Activated CD4-positive, alpha-beta T cell treated with anti-CD3 and anti-CD28 coated beads, Interleukin-2, amount 10 ng/mL, durations not matched to agents 24 days and 14 days (primary cell): ENCODE measurements at regions not wholly inside any gene's neighbourhood (a gene's known extent, or its start where the extent isn't known, plus 50 kb on each side); places are given as distances from the start of the nearest gene placed in this dataset.

ENCODE experiments used
- DNase-seq: peaks from one replicate; pipeline ENCODE4 v3.0.0; 2022
- H3K27ac Mint-ChIP-seq: one replicate; pipeline ENCODE4 v1.8.0; 2022; ENCODE audit warnings: mild to moderate bottlenecking, mixed read lengths
- H3K27me3 Mint-ChIP-seq: one replicate; pipeline ENCODE4 v1.8.0; 2022; ENCODE audit warnings: mixed read lengths
- H3K36me3 Mint-ChIP-seq: one replicate; pipeline ENCODE4 v1.8.0; 2022; ENCODE audit warnings: low read depth, mild to moderate bottlenecking, mixed read lengths
- H3K4me1 Mint-ChIP-seq: one replicate; pipeline ENCODE4 v1.8.0; 2021; ENCODE audit warnings: mixed read lengths
- H3K4me3 Mint-ChIP-seq: one replicate; pipeline ENCODE4 v1.8.0; 2022; ENCODE audit warnings: mild to moderate bottlenecking, moderate library complexity, mixed read lengths
- H3K9me3 Mint-ChIP-seq: one replicate; pipeline ENCODE4 v1.8.0; 2021; ENCODE audit warnings: mixed read lengths
- intact Hi-C: fragments of 100-400 bp; cut with micrococcal nuclease; formaldehyde crosslinking; loops from one replicate; pipeline ENCODE4 v1.15.1; 2023

- no peaks in the 10 kb centered on the region for H3K36me3 Mint-ChIP-seq
- intact Hi-C loops = no loop called here
- H3K27ac Mint-ChIP-seq = no peak overlapping the region
- H3K27me3 Mint-ChIP-seq = no peaks in the 10 kb centered on the region
- no peaks in the 10 kb centered on the region for H3K4me1 Mint-ChIP-seq
- no peak for DNase-seq
- H3K4me3 Mint-ChIP-seq = no peak overlapping the region
- no peaks in the 10 kb centered on the region for H3K9me3 Mint-ChIP-seq
These were observed 449.0 kb upstream of the CDH5 start for GRCh38 chr16:65917466-65917865.

- Mint-ChIP-seq H3K27me3 (no peaks in the 10 kb centered on the region), H3K4me3 (no peak overlapping the region)
- intact Hi-C loops = no loop called here
These were observed 449.5 kb upstream of the CDH5 start for GRCh38 chr16:65916995-65917394.

GRCh38 chr16:65910291-65910690 is 456.2 kb upstream of the CDH5 start:
- Mint-ChIP-seq H3K27ac (no peak overlapping the region), H3K9me3 (no peaks in the 10 kb centered on the region), H3K4me3 (no peak overlapping the region), H3K27me3 (no peaks in the 10 kb centered on the region), H3K4me1 (no peaks in the 10 kb centered on the region), H3K36me3 (no peaks in the 10 kb centered on the region)
- intact Hi-C loops = no loop called here
- no peak for DNase-seq

More at GRCh38 chr16:65916995-65917394, 449.5 kb upstream of the CDH5 start:
- no peak for DNase-seq
- Mint-ChIP-seq H3K36me3 (no peaks in the 10 kb centered on the region), H3K9me3 (no peaks in the 10 kb centered on the region), H3K4me1 (no peaks in the 10 kb centered on the region), H3K27ac (no peak overlapping the region)

GRCh38 chr16:65909310-65910050 is 457.0 kb upstream of the CDH5 start:
- no peaks in the 10 kb centered on the region for H3K4me1 Mint-ChIP-seq
- no peaks in the 10 kb centered on the region for H3K27me3 Mint-ChIP-seq
- no peak overlapping the region for H3K4me3 Mint-ChIP-seq
- intact Hi-C loops = no loop called here
- H3K9me3 Mint-ChIP-seq = no peaks in the 10 kb centered on the region
- DNase-seq = no peak
- H3K27ac Mint-ChIP-seq = no peak overlapping the region
- H3K36me3 Mint-ChIP-seq = no peaks in the 10 kb centered on the region

- Mint-ChIP-seq H3K27me3 (no peaks in the 10 kb centered on the region), H3K4me1 (no peaks in the 10 kb centered on the region), H3K27ac (no peak overlapping the region), H3K9me3 (no peaks in the 10 kb centered on the region), H3K4me3 (no peak overlapping the region), H3K36me3 (no peaks in the 10 kb centered on the region)
- no peak for DNase-seq
- intact Hi-C loops = no loop called here
These were observed 457.9 kb upstream of the CDH5 start for GRCh38 chr16:65908568-65908967.

- Mint-ChIP-seq H3K27ac (no peak overlapping the region), H3K4me1 (no peaks in the 10 kb centered on the region), H3K36me3 (no peaks in the 10 kb centered on the region), H3K9me3 (no peaks in the 10 kb centered on the region), H3K4me3 (no peak overlapping the region), H3K27me3 (no peaks in the 10 kb centered on the region)
- no peak for DNase-seq
- intact Hi-C loops = no loop called here
These were observed 461.2 kb upstream of the CDH5 start for GRCh38 chr16:65905331-65905730.

- intact Hi-C loops = no loop called here
- Mint-ChIP-seq H3K27ac (no peak overlapping the region), H3K4me1 (no peaks in the 10 kb centered on the region), H3K4me3 (no peak overlapping the region), H3K36me3 (no peaks in the 10 kb centered on the region), H3K27me3 (no peaks in the 10 kb centered on the region), H3K9me3 (no peaks in the 10 kb centered on the region)
- DNase-seq = no peak
These were observed 469.9 kb upstream of the CDH5 start for GRCh38 chr16:65896448-65897153.

- intact Hi-C loops = no loop called here
- no peaks in the 10 kb centered on the region for H3K4me1 Mint-ChIP-seq
- H3K27me3 Mint-ChIP-seq = no peaks in the 10 kb centered on the region
- no peak overlapping the region for H3K4me3 Mint-ChIP-seq
- no peak for DNase-seq
- H3K9me3 Mint-ChIP-seq = no peaks in the 10 kb centered on the region
- no peak overlapping the region for H3K27ac Mint-ChIP-seq
- H3K36me3 Mint-ChIP-seq = no peaks in the 10 kb centered on the region
These were observed 470.6 kb upstream of the CDH5 start for GRCh38 chr16:65895906-65896305.

GRCh38 chr16:65895486-65895885 is 471.0 kb upstream of the CDH5 start:
- intact Hi-C loops = no loop called here
- no peaks in the 10 kb centered on the region for H3K36me3 Mint-ChIP-seq
- H3K27ac Mint-ChIP-seq = no peak overlapping the region
- H3K27me3 Mint-ChIP-seq = no peaks in the 10 kb centered on the region
- no peaks in the 10 kb centered on the region for H3K4me1 Mint-ChIP-seq
- DNase-seq = no peak
- H3K9me3 Mint-ChIP-seq = no peaks in the 10 kb centered on the region
- H3K4me3 Mint-ChIP-seq = no peak overlapping the region

- Mint-ChIP-seq H3K27me3 (no peaks in the 10 kb centered on the region), H3K4me3 (no peak overlapping the region), H3K27ac (no peak overlapping the region), H3K9me3 (no peaks in the 10 kb centered on the region), H3K36me3 (no peaks in the 10 kb centered on the region), H3K4me1 (no peaks in the 10 kb centered on the region)
- intact Hi-C loops = no loop called here
- DNase-seq = no peak
These were observed 476.3 kb upstream of the CDH5 start for GRCh38 chr16:65890203-65890602.

- H3K36me3 Mint-ChIP-seq = no peaks in the 10 kb centered on the region
- no peak overlapping the region for H3K4me3 Mint-ChIP-seq
- intact Hi-C loops = no loop called here
- H3K4me1 Mint-ChIP-seq = no peaks in the 10 kb centered on the region
- H3K27me3 Mint-ChIP-seq = no peaks in the 10 kb centered on the region
- H3K27ac Mint-ChIP-seq = no peak overlapping the region
- no peaks in the 10 kb centered on the region for H3K9me3 Mint-ChIP-seq
- DNase-seq = no peak
These were observed 476.9 kb upstream of the CDH5 start for GRCh38 chr16:65889533-65889966.

GRCh38 chr16:65888201-65888600 is 478.3 kb upstream of the CDH5 start:
- H3K4me1 Mint-ChIP-seq = no peaks in the 10 kb centered on the region

GRCh38 chr16:65884018-65884417 is 482.5 kb upstream of the CDH5 start:
- intact Hi-C loops = no loop called here
- H3K36me3 Mint-ChIP-seq = no peaks in the 10 kb centered on the region
- no peaks in the 10 kb centered on the region for H3K9me3 Mint-ChIP-seq
- no peak overlapping the region for H3K4me3 Mint-ChIP-seq
- H3K27ac Mint-ChIP-seq = no peak overlapping the region
- no peaks in the 10 kb centered on the region for H3K27me3 Mint-ChIP-seq
- H3K4me1 Mint-ChIP-seq = no peaks in the 10 kb centered on the region
- no peak for DNase-seq

More at GRCh38 chr16:65888201-65888600, 478.3 kb upstream of the CDH5 start:
- no peak for DNase-seq
- intact Hi-C loops = no loop called here
- H3K27ac Mint-ChIP-seq = no peak overlapping the region
- H3K36me3 Mint-ChIP-seq = no peaks in the 10 kb centered on the region
- no peaks in the 10 kb centered on the region for H3K9me3 Mint-ChIP-seq
- H3K27me3 Mint-ChIP-seq = no peaks in the 10 kb centered on the region
- no peak overlapping the region for H3K4me3 Mint-ChIP-seq

- Mint-ChIP-seq H3K27me3 (no peaks in the 10 kb centered on the region), H3K4me1 (no peaks in the 10 kb centered on the region), H3K27ac (no peak overlapping the region), H3K9me3 (no peaks in the 10 kb centered on the region), H3K4me3 (no peak overlapping the region), H3K36me3 (no peaks in the 10 kb centered on the region)
- intact Hi-C loops = no loop called here
- DNase-seq = no peak
These were observed 488.1 kb upstream of the CDH5 start for GRCh38 chr16:65878347-65878746.
